Right lobe of liver (tissue), 4 donors: ENCODE measurements at regions not wholly inside any gene's neighbourhood (a gene's known extent, or its start where the extent isn't known, plus 50 kb on each side); places are given as distances from the start of the nearest gene placed in this dataset.
"Not testable (repeated sequence)": the region's sequence is repeated elsewhere in the genome, so short reads cannot be mapped to it uniquely, and the experiment has no call there.

Experiments used
- POLR2A ChIP-seq: fragments of 450-650 bp; IDR thresholded peaks from one replicate; pipeline ENCODE4 v1.6.1; 2017; ENCODE audit warnings: antibody characterized with exemption, mild to moderate bottlenecking
- TF ChIP-seq, protein P1 (sequence below), 4 donors: fragments of 200-600 bp in 3 of 4; fragments of 450-650 bp in 1 of 4; IDR thresholded peaks; one replicate each; pipeline versions ENCODE4 v1.5.1 to v1.8.0; 2016 to 2022; ENCODE audit warnings: antibody characterized with exemption in 4 of 4, mild to moderate bottlenecking in 2 of 4
- donor health status: DM: no; HTN: no; CAD: no.
- donor health status: DM: no; HTN: no; CAD: no.
- donor health status: DM: no; HTN: yes; CAD: no.

DNA sequence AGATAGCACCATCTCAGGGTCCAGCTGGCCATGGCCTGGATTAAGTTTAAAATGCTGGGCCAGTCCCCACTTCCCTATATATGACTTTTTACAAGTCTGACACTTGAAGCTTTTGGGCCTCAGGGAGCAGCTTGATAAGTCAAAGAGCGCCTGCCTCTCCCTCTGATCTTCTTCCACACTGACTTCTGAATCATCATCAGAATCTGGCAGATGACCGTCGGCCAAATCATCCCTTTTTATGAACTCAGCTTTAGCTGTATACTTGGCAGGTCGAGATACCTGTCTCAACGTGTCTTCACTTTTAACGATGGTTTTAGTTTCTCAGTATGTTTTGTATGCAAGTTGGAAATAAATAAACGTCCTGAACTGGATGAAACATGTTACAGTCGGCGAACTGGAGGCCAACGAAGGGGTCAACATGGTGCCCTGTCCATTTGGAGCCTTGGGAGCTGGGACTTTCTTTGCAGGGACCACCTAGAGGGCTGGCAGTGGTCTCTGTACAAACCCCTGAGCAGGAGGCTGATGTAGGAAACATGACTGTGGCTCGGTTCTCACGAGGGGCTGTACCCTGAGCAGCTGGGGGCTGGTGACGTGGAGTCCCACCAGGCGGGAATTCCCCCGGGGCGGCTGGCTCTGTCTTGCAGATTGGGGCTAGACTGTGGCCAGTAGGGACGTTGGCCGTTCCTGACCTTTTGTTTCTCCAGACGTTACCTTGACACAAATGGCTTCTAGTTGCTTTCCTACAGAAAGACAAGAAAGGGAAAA lies 153.8 kb upstream of the PRKX start:
- TF ChIP-seq, protein P1, sequence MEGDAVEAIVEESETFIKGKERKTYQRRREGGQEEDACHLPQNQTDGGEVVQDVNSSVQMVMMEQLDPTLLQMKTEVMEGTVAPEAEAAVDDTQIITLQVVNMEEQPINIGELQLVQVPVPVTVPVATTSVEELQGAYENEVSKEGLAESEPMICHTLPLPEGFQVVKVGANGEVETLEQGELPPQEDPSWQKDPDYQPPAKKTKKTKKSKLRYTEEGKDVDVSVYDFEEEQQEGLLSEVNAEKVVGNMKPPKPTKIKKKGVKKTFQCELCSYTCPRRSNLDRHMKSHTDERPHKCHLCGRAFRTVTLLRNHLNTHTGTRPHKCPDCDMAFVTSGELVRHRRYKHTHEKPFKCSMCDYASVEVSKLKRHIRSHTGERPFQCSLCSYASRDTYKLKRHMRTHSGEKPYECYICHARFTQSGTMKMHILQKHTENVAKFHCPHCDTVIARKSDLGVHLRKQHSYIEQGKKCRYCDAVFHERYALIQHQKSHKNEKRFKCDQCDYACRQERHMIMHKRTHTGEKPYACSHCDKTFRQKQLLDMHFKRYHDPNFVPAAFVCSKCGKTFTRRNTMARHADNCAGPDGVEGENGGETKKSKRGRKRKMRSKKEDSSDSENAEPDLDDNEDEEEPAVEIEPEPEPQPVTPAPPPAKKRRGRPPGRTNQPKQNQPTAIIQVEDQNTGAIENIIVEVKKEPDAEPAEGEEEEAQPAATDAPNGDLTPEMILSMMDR (IDR thresholded peaks at IDR 0.05): not testable (repeated sequence)
- TF ChIP-seq POLR2A: not testable (repeated sequence)
